ENCODE measurements at regions not wholly inside any gene's neighbourhood (a gene's known extent, or its start where the extent isn't known, plus 50 kb on each side); places are given as distances from the start of the nearest gene placed in this dataset.

DNA sequence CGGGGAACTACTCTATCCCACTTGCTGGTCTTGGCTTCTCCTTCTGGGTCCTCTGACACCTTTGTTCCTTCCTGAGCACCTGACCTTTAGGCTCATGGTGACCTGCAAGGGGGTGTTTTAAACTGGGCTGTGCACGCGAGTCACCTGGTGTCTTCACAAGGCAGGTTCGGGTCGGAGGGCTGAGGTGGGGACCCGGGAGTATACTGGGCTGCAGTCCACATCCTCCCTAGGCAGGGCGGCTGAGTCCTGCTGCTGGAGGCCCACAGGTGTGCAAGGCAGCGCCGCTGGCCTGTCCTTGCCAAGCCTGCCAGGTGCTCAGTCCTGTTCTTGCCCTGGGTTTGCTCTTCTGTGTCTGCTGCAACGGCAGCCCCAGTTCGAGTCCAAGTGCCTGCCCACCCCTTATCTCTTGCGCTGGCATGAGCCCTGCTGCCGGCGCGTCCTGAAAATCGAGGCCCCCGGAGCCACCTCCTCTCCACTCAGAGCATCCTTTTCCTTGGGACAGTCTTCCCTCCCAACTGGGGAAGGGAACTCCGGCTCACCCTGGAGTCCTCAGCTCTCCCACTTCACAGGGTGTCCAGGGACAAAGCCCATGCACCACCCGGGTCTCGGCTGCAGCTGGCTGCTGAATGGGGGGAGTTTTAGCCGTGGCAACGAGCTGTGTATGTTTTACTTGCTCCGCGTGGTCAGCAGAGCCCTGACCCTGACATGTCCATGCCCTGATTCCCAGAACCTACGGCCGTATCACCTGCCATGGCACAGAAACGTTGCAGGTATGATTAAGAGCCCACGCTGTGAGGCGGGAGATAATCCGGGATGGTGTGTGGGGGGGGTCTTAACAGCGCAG lies 193.5 kb downstream of the TEX29 start (continued):
- TF ChIP-seq, protein P1, sequence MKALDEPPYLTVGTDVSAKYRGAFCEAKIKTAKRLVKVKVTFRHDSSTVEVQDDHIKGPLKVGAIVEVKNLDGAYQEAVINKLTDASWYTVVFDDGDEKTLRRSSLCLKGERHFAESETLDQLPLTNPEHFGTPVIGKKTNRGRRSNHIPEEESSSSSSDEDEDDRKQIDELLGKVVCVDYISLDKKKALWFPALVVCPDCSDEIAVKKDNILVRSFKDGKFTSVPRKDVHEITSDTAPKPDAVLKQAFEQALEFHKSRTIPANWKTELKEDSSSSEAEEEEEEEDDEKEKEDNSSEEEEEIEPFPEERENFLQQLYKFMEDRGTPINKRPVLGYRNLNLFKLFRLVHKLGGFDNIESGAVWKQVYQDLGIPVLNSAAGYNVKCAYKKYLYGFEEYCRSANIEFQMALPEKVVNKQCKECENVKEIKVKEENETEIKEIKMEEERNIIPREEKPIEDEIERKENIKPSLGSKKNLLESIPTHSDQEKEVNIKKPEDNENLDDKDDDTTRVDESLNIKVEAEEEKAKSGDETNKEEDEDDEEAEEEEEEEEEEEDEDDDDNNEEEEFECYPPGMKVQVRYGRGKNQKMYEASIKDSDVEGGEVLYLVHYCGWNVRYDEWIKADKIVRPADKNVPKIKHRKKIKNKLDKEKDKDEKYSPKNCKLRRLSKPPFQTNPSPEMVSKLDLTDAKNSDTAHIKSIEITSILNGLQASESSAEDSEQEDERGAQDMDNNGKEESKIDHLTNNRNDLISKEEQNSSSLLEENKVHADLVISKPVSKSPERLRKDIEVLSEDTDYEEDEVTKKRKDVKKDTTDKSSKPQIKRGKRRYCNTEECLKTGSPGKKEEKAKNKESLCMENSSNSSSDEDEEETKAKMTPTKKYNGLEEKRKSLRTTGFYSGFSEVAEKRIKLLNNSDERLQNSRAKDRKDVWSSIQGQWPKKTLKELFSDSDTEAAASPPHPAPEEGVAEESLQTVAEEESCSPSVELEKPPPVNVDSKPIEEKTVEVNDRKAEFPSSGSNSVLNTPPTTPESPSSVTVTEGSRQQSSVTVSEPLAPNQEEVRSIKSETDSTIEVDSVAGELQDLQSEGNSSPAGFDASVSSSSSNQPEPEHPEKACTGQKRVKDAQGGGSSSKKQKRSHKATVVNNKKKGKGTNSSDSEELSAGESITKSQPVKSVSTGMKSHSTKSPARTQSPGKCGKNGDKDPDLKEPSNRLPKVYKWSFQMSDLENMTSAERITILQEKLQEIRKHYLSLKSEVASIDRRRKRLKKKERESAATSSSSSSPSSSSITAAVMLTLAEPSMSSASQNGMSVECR (CRISPR knock-in tag; IDR thresholded peaks at IDR 0.05; ENCODE audit: borderline replicate concordance), result no peak

- Mint-ChIP-seq H3K4me3 (no peak overlapping the region), H3K9me3 (no peaks in the 10 kb centered on the region), H3K4me1 (peaks cover 7% of the 10 kb centered on the region; the same call in 1 of the 2 replicates), H3K27ac (no peak overlapping the region), H3K36me3 (no peaks in the 10 kb centered on the region), H3K27me3 (ENCODE audit: low read depth) (no peaks in the 10 kb centered on the region)
- ChIA-PET CTCF (interaction anchor here (1.0 kb wide), 1 partner anchor 10 kb away, joined by 7 read pairs; no protein-coding TSS in a partner anchor), POLR2A (no interaction called here)
- ATAC-seq (no peak), DNase-seq (ENCODE audit: low spot score) (no peak)
- TF ChIP-seq, protein P1 (CRISPR knock-in tag; IDR thresholded peaks at IDR 0.05; ENCODE audit: borderline replicate concordance), result no peak
- TF ChIP-seq ZNF219 (CRISPR knock-in tag; IDR thresholded peaks at IDR 0.05; ENCODE audit: borderline replicate concordance), result no peak
- no peak for TF ChIP-seq CREM (CRISPR knock-in tag; IDR thresholded peaks at IDR 0.05)
- TF ChIP-seq, protein P2, sequence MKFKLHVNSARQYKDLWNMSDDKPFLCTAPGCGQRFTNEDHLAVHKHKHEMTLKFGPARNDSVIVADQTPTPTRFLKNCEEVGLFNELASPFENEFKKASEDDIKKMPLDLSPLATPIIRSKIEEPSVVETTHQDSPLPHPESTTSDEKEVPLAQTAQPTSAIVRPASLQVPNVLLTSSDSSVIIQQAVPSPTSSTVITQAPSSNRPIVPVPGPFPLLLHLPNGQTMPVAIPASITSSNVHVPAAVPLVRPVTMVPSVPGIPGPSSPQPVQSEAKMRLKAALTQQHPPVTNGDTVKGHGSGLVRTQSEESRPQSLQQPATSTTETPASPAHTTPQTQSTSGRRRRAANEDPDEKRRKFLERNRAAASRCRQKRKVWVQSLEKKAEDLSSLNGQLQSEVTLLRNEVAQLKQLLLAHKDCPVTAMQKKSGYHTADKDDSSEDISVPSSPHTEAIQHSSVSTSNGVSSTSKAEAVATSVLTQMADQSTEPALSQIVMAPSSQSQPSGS (CRISPR knock-in tag; IDR thresholded peaks at IDR 0.05; ENCODE audit: borderline replicate concordance, low read depth), result no peak
- TF ChIP-seq SP1 (CRISPR knock-in tag; conservative IDR thresholded peaks at IDR 0.05), result no peak
- TF ChIP-seq, protein P3, sequence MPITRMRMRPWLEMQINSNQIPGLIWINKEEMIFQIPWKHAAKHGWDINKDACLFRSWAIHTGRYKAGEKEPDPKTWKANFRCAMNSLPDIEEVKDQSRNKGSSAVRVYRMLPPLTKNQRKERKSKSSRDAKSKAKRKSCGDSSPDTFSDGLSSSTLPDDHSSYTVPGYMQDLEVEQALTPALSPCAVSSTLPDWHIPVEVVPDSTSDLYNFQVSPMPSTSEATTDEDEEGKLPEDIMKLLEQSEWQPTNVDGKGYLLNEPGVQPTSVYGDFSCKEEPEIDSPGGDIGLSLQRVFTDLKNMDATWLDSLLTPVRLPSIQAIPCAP (CRISPR knock-in tag; IDR thresholded peaks at IDR 0.05), result no peak
- TF ChIP-seq, protein P4, sequence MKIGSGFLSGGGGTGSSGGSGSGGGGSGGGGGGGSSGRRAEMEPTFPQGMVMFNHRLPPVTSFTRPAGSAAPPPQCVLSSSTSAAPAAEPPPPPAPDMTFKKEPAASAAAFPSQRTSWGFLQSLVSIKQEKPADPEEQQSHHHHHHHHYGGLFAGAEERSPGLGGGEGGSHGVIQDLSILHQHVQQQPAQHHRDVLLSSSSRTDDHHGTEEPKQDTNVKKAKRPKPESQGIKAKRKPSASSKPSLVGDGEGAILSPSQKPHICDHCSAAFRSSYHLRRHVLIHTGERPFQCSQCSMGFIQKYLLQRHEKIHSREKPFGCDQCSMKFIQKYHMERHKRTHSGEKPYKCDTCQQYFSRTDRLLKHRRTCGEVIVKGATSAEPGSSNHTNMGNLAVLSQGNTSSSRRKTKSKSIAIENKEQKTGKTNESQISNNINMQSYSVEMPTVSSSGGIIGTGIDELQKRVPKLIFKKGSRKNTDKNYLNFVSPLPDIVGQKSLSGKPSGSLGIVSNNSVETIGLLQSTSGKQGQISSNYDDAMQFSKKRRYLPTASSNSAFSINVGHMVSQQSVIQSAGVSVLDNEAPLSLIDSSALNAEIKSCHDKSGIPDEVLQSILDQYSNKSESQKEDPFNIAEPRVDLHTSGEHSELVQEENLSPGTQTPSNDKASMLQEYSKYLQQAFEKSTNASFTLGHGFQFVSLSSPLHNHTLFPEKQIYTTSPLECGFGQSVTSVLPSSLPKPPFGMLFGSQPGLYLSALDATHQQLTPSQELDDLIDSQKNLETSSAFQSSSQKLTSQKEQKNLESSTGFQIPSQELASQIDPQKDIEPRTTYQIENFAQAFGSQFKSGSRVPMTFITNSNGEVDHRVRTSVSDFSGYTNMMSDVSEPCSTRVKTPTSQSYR (CRISPR knock-in tag; IDR thresholded peaks at IDR 0.05), result no peak
- TF ChIP-seq MXD4 (CRISPR knock-in tag; IDR thresholded peaks at IDR 0.05; ENCODE audit: borderline replicate concordance), result no peak
- no peak for TF ChIP-seq RELA (CRISPR knock-in tag; IDR thresholded peaks at IDR 0.05; ENCODE audit: borderline replicate concordance)
- no peak for TF ChIP-seq FOXK1 (CRISPR knock-in tag; IDR thresholded peaks at IDR 0.05)
- no peak for TF ChIP-seq TP53 (CRISPR knock-in tag; IDR thresholded peaks at IDR 0.05)
- no peak for TF ChIP-seq ATF1 (CRISPR knock-in tag; IDR thresholded peaks at IDR 0.05)
- no peak for TF ChIP-seq ZBTB21 (CRISPR knock-in tag; IDR thresholded peaks at IDR 0.05; ENCODE audit: borderline replicate concordance)
- TF ChIP-seq NFATC4 (CRISPR knock-in tag; IDR thresholded peaks at IDR 0.05), result no peak
Observed at GRCh38 chr13:111514610-111515306, 194.3 kb downstream of the TEX29 start.

Data from WTC11 (cell line).